Stimulated activated naive CD8-positive, alpha-beta T cell treated with anti-CD3 and anti-CD28 coated beads, Interleukin-15, Interleukin-2, amounts not matched to agents 100 U/mL and 50 U/mL, for 24 hours (primary cell): ENCODE measurements at regions not wholly inside any gene's neighbourhood (a gene's known extent, or its start where the extent isn't known, plus 50 kb on each side); places are given as distances from the start of the nearest gene placed in this dataset.
"Not testable (repeated sequence)": the region's sequence is repeated elsewhere in the genome, so short reads cannot be mapped to it uniquely, and the experiment has no call there.

Source experiments
- ATAC-seq: fragments of 150-1000 bp; cut with Tn5 transposase; one replicate; pipeline ENCODE4 v1.10.0; 2021
- DNase-seq: peaks from one replicate; pipeline ENCODE4 v3.0.0; 2021

GRCh38 chr21:26331205-26331980, 160.8 kb upstream of the APP start:
- DNase-seq (no peak), ATAC-seq (no peak)

GRCh38 chr21:26320596-26320995, 150.0 kb upstream of the APP start:
- DNase-seq (no peak), ATAC-seq (no peak)

- ATAC-seq (no peak), DNase-seq (no peak)
Observed at GRCh38 chr21:26307640-26308039, 137.1 kb upstream of the APP start.

GRCh38 chr21:26297851-26298250, 127.3 kb upstream of the APP start:
- ATAC-seq, result no peak
- no peak for DNase-seq

GRCh38 chr21:26293141-26293946, 122.8 kb upstream of the APP start:
- no peak for ATAC-seq
- no peak for DNase-seq

DNA sequence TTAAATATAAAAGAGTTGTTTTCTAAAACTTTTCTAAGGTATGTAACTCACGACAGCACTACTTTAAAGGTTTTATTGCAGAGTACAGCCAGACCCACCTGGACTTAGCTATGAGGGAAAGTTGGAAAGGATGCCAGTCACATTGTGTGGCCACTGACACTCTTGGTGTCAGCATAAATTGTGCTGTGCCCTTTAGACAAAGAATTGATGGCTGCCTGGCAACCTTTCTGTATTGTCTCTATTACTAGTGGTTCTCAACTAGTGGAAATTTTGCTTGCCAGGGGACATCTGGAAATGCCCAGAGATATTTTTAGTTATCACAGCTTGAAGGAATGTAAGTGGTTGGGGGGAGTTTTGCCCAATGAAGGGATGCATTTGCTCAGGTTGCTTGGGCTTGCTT, 117.5 kb upstream of the APP start:
- no peak for ATAC-seq
- DNase-seq, result no peak

- DNase-seq, result no peak
- ATAC-seq, result no peak
Observed at GRCh38 chr21:26284531-26284930, 114.0 kb upstream of the APP start.

DNA sequence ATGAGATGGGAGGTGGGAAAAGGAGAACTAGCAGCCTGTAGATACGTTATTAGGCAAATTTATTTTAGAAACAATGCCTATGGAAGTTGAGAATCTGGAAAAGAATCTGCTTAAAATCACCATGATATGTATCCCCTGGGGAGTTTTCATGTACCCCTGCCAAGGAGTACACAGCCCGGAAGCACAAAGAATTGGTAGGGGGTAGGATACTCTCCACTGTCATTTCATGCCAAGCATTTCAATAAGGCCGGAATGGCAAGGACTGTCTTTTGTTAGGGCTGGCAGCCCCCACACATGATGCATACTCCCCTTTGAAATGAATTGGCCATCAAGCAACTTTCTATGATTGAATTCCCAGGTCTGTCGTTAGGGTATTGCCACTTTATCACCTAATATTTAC, 111.5 kb upstream of the APP start:
- DNase-seq (no peak), ATAC-seq (no peak)

- ATAC-seq (no peak), DNase-seq (no peak)
Observed at GRCh38 chr21:26281506-26281905, 110.9 kb upstream of the APP start.

DNA sequence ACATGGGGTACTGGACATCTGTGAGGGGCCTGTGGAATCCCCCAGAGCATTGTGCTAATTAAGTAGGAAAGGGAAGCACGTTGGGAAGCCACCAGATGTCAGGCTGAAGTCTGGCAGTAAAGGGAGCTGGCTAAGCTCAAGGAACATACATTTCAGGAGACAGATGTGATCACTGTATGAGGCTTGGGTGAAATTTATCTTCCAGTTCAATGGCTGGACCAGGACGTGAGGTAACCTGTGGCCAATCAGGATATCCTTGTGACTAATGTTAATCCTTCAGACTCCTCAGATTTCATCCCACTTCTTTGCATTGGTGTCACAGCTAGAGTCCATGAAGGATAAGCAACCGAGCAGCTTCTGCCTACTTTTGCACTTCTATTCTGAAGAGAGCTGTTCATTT, 110.2 kb upstream of the APP start:
- ATAC-seq (no peak), DNase-seq (no peak)

- DNase-seq (no peak), ATAC-seq (no peak)
Observed at GRCh38 chr21:26280148-26280547, 109.6 kb upstream of the APP start.

DNA sequence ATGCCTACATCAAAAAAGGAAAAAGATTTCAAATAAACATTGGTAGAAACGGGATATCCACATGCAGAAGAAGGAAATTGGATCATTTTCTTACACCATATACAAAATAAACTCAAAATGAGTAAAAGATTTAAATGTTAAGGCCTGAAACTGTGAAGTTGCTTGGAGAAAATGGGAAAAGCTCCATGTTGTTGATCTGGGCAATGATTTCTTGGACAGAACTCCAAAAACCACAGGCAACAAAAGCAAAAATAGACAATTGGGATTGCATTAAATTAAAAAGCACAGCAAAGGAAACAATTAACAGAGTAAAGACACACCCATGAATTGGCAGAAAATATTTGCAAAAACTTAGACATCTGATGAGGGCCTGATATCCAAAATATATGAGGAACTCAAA, 105.2 kb upstream of the APP start:
- ATAC-seq, result no peak

GRCh38 chr21:26273686-26274313, 103.2 kb upstream of the APP start:
- no peak for ATAC-seq

More for the DNA sequence above, 105.2 kb upstream of the APP start:
- DNase-seq, result no peak

DNA sequence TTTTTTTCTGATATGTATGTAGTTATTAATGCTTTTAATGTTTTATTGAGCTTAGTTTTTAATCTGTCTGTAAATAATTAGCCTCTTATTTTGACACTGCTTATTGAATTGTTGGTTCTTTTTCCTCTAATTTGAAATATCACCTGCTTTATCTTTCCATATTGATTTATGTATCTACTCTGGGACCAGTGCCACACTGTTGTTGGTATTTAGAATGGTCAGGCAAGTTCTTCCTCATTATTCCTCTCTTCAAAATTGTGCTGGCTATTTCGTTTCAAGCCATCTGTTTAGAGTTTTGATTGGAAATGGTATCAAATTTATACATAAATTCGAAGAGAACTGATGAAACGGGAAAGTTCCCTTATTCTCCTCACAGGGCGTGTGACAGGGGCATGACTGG, 96.8 kb upstream of the APP start:
- DNase-seq, result no peak

More at GRCh38 chr21:26273686-26274313, 103.2 kb upstream of the APP start:
- DNase-seq, result no peak

DNA sequence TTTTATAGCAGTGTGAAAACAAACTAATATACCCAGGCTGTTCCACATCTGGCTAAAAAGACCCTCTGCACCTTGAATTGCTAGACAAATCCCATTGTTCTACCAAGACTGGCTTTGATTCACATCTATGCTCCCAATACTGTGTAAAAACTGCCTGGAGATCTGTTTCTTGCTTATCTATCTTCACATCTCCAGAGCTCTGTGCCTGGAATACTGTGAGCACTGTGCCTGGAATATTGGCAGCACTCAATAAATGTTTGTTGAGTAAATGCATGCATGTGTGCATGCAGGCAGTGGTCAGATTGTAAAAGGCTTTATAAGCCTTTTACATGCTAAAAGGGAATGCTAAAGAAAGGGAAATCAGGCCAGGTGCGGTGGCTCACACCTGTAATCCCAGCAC, 75.5 kb upstream of the APP start:
- ATAC-seq (no peak), DNase-seq (no peak)

More for the DNA sequence above, 96.8 kb upstream of the APP start:
- no peak for ATAC-seq

- ATAC-seq (no peak), DNase-seq (no peak)
Observed at GRCh38 chr21:26245428-26245827, 74.9 kb upstream of the APP start.

DNA sequence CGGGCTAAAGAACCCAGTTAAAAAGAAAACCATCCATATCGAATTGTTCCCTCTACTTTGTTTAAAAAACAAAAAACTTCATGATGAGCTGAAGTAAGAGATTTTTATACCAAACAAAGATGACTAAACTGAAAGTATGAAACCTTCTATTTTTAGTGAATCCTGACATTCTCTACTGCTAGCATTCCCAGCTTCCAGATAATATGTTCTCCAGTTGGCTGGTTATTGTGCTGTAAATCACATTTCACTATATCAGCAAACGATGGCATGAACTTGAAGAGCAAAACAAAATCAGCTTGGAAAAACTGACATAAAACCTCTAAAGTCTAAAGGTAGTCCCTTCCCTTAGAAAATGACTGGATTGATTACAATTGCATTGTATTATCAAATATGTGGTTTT, 68.1 kb upstream of the APP start:
- no peak for DNase-seq
- ATAC-seq, result no peak

- ATAC-seq, result no peak
- DNase-seq, result no peak
Observed at GRCh38 chr21:26236281-26236680, 65.7 kb upstream of the APP start.

GRCh38 chr21:26233297-26233696, 62.7 kb upstream of the APP start:
- DNase-seq, ATAC-seq: not testable (repeated sequence)

DNA sequence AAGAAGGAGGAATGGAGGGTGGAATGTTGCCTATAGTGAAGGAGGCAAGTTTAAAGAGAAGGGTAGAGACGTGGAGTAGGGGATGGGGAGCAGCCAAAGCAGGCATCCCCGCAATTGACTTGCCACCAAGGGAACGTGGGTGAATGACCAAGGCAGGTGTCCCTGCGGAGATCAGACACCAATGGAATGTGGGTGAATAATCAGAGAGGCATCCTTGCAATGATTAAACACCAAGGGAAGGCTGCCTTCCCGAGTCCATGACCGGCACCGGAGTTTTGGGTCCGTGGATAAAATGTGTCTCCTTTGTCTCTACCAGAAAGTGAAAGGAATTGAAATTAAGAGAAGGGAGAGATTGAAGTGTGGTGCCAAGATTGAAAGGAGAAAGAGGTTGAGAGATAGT, 61.9 kb upstream of the APP start:
- DNase-seq, ATAC-seq: not testable (repeated sequence)

- ATAC-seq, result no peak
- DNase-seq, result no peak
Observed at GRCh38 chr21:26227130-26227529, 56.6 kb upstream of the APP start.

- ATAC-seq, result no peak
- no peak for DNase-seq
Observed at GRCh38 chr21:26226724-26227123, 56.2 kb upstream of the APP start.

- DNase-seq (no peak), ATAC-seq (no peak)
Observed at GRCh38 chr21:26225046-26225445, 54.5 kb upstream of the APP start.
